ENCODE measurements at regions not wholly inside any gene's neighbourhood (a gene's known extent, or its start where the extent isn't known, plus 50 kb on each side); places are given as distances from the start of the nearest gene placed in this dataset.
A peak's percentile ranks its signal among the peaks of the same experiment; 100 is the strongest.

DNA sequence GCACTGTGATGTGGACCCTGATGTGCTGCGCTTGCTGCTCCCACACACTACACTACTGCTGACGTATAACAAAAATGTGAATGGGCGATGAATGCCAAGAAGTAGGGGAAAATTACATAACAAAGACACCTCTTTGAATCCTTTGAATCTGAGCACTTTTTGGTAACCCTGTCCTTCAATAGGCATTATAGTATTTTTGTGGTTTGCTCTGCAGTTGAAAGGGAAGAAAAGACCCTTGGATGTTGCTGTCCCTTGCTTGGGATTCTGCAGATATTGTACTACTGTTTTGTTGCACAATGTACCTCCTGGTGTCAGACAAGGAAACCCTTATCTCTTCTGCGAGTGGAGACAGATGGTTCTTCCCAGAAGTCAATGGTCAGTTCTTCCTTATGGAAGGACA, 124.8 kb upstream of the UBE3A start:
- DNase-seq, result no peak

DNA sequence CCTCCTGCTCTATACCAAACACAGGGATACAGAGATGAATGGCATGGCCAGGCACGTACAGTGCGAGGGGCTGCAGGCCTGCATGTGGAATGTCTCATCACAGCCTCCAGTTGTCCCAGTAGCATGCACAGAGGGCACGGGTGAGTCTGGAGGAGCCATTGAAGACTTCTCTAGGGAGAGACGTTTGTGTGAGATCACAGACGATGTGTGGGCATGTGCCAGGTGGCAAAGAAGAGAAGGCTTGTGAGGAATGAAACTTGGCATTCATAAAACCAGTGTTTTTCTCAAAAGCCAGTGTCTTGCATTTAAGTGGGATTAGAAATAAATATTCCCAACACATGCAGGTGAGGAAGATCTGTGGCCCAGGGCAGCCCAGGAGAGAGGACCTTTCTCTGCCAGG, 119.1 kb upstream of the UBE3A start:
- DNase-seq, result no peak

- no peak for DNase-seq
Measured at GRCh38 chr15:25556136-25556535, 117.3 kb upstream of the UBE3A start.

GRCh38 chr15:25554640-25555039, 115.8 kb upstream of the UBE3A start:
- no peak for DNase-seq

GRCh38 chr15:25548600-25548999, 109.8 kb upstream of the UBE3A start:
- no peak for DNase-seq

DNA sequence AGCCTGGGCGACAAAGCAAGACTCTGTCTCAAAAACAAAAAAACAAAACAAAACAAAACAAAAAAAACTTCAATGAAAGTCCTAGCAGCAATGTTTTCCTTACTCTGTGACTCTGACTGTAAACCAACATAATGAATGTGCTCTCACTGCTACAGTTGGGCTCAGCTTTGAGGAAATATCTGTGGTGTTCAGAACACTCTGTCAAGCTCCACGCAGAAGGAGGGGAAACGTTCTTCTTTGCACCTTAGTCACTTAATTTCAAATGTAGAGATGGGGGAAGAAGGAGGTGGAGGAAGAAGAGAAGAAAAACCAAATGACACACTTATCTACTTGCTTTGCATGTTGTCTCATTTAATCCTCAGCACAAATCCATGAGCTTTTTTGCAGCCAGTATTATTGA, 107.1 kb upstream of the UBE3A start:
- no peak for DNase-seq

- no peak for DNase-seq
Measured at GRCh38 chr15:25545017-25545416, 106.2 kb upstream of the UBE3A start.

DNA sequence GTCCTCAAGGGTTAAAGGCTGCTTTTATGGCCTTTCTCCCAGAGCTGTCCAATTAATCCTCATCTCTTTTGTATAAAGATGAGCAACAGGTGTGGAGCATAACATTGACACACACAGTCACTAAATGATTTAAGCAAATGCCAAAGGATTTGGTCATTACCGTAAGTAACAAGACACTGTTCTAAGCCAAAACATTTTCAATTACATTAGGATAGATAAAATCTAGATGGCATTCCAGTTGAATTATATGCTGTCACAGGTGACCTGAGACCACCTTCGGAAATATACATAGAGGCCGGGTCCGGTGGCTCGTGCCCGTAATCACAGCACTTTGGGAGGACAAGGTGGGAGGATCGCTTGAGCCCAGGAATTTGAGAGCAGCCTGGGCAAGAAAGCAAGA, 105.3 kb upstream of the UBE3A start:
- no peak for DNase-seq

DNA sequence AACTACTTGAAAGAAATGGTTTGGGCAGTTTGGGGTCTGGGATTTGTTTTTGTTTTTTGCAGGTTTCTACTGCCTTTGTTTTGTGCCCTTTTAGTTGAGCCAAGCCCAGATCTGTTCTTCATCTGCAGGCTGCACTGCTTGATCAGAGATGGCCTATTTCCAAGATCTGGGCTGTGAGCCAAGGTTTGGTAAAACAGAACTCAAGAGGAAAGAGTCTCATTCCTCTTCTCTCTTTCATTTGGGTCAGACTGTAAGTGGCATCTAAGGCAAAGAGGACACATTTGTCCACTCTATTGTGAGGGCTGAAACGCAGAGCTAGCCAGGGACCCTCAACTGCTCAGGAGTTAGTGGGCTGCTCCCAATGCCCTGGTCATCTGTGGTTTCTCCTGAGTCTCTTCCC, 104.4 kb upstream of the UBE3A start:
- DNase-seq, result peak; percentile 47

- DNase-seq, result no peak
Measured at GRCh38 chr15:25541228-25541627, 102.4 kb upstream of the UBE3A start.

- no peak for DNase-seq
Measured at GRCh38 chr15:25536801-25537611, 98.2 kb upstream of the UBE3A start.

DNA sequence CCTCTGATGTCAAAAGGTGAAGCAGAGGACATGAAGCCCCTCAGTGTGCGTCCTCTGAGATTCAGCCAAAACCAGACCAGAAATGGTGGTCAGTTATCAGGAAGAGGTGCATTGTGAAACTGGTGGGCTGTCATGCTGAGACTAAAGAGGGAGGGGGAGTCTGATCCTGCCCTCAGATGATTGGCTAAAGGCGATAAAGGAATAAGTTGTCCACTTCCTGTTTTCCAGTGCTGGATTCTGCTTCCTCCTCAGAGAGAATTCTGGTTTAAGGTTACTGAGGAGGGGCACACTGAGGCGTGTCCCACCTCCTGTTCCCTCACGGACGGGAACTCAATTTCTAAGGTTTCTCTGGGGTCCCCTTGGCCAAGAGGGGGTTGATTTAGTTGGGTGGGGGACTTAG, 97.0 kb upstream of the UBE3A start:
- DNase-seq, result no peak

- DNase-seq, result no peak
Measured at GRCh38 chr15:25534293-25534692, 95.5 kb upstream of the UBE3A start.

GRCh38 chr15:25532269-25533140, 93.7 kb upstream of the UBE3A start:
- DNase-seq, result no peak

DNA sequence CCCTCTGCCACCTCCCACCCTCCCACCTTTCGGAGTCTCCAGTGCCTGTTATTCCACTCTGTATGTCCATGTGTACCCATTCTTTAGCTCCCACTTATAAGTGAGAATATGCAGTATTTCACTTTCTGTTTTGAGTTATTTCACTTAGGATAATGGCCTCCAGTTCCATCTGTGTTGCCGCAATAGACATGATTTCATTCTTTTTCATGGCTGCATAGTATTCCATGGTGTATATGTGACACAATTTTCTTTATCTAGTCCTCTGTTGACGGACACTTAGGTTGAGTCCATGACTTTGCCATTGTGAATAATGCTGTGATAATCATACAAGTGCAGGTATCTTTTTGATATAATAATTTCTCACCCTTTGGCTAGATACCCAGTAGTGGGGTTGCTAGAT, 91.0 kb upstream of the UBE3A start:
- no peak for DNase-seq

DNA sequence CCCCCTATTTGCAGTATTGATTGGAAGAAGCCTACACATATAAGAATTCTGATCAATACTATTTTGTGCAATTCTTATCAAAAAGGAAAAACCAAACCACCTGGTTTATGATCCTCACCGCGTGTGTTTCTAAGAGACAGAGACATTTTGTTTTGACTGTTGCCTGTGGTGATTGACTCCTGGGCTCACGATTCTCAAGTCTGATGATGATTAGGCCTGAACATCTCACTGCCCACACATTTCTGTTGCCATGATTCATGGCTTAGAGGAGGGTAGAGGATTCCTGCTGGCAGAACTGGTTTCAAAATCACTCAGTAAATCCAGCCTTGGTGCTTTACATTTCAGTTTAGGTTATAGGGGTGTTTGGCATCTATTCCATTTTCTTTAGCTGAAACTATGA, 88.3 kb upstream of the UBE3A start:
- no peak for DNase-seq

DNA sequence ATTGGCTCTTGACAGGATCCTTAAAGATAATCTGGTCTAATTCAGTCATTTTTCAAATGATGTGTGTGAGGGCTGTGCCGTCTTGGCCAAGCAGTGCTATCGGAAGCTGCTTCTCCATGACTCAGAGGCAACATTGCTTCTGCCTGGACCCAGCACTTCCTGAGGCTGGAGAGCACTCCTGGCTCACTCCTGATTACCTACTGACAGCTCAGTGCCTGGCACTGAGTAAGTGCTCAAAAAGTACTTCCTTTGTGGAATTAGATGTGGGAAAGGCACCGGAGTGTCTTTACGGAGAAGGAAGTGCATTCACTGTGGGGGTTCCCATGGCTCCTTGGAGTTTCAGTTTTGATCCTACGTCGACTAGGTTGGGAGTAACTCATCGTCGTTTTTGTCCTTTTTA, 86.9 kb upstream of the UBE3A start:
- DNase-seq, result no peak

DNA sequence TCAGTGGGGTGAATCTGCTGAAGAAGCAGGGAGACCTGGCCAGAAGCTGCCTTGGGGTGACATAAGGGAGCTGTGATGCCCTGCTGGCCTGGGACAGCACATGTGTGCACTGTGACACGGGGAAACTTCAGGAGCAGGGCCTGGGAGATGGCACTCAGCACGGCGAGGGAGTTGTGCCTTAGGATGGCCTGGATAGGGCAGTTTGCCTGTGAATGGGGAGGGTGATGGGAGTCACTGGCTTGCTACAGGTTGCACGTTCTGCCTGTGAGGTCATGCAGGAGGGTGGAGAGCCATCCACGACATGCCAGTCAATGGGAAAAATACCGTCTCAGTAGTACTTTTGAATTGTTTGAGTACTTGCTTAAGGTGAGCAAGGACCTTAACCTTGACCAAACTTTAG, 76.8 kb upstream of the UBE3A start:
- no peak for DNase-seq

GRCh38 chr15:25514522-25514921, 75.7 kb upstream of the UBE3A start:
- no peak for DNase-seq

GRCh38 chr15:25512957-25513356, 74.1 kb upstream of the UBE3A start:
- no peak for DNase-seq

- no peak for DNase-seq
Measured at GRCh38 chr15:25510146-25510545, 71.3 kb upstream of the UBE3A start.

- DNase-seq, result no peak
Measured at GRCh38 chr15:25509703-25510102, 70.9 kb upstream of the UBE3A start.

- DNase-seq, result peak; percentile 34
Measured at GRCh38 chr15:25508369-25509002, 69.7 kb upstream of the UBE3A start.

Measured in skin of body (tissue), 1 donor.